Transverse colon (tissue), 4 donors: ENCODE measurements at regions not wholly inside any gene's neighbourhood (a gene's known extent, or its start where the extent isn't known, plus 50 kb on each side); places are given as distances from the start of the nearest gene placed in this dataset.
"Not testable (repeated sequence)": the region's sequence is repeated elsewhere in the genome, so short reads cannot be mapped to it uniquely, and the experiment has no call there.

ENCODE experiments used
- DNase-seq: peaks from one replicate; pipeline ENCODE4 v3.0.0-alpha.2; 2019
- H3K27ac ChIP-seq, 4 donors: fragments of 200-600 bp; sonication (generic); 2 replicates each; pipeline ENCODE4 v1.5.1; 2016 to 2018; ENCODE audit warnings: inconsistent platforms in 4 of 4
- H3K27me3 ChIP-seq: fragments of 200-600 bp; sonication (generic); 2 replicates; pipeline ENCODE4 v1.5.1; 2017; ENCODE audit warnings: inconsistent platforms
- H3K36me3 ChIP-seq, 4 donors: fragments of 200-600 bp; sonication (generic); 2 replicates each; pipeline ENCODE4 v1.5.1; 2017 to 2019; ENCODE audit warnings: inconsistent platforms in 4 of 4
- H3K4me1 ChIP-seq, 4 donors: fragments of 200-600 bp; sonication (generic); 2 replicates each; pipeline ENCODE4 v1.5.1; 2017 to 2020; ENCODE audit warnings: inconsistent platforms in 4 of 4
- H3K4me3 ChIP-seq, 4 donors: fragments of 200-600 bp; sonication (generic); 1 replicate in 1 of 4; 2 replicates in 3 of 4; pipeline versions ENCODE4 v1.5.1 to v1.6.1; 2017 to 2019; ENCODE audit warnings: inconsistent platforms in 4 of 4
- H3K9me3 ChIP-seq, 2 donors: fragments of 200-600 bp; sonication (generic); 2 replicates each; pipeline ENCODE4 v1.5.1; 2017 to 2019; ENCODE audit warnings: inconsistent platforms in 2 of 2
- EP300 ChIP-seq: sonication (generic); formaldehyde crosslinking; IDR thresholded peaks from one replicate; pipeline ENCODE4 v1.6.1; 2017; ENCODE audit warnings: antibody characterized with exemption, low read depth
- POLR2A ChIP-seq: fragments of 450-650 bp; IDR thresholded peaks from one replicate; pipeline ENCODE4 v1.6.1; 2016; ENCODE audit warnings: antibody characterized with exemption, mild to moderate bottlenecking, moderate library complexity
- POLR2AphosphoS5 ChIP-seq, 3 donors: sonication (generic); formaldehyde crosslinking; IDR thresholded peaks; one replicate each; pipeline ENCODE4 v1.6.1; 2016; ENCODE audit warnings: antibody characterized with exemption in 3 of 3
- WGBS, 2 donors: methylation state at CpG; one replicate each; pipeline ENCODE4 v1.1.5; 2018; ENCODE audit warnings: low coverage in 1 of 2; 5-methylcytosine and 5-hydroxymethylcytosine counted together
- in situ Hi-C, 4 donors: fragments of 200-750 bp; cut with MboI; loops; one replicate each; pipeline versions ENCODE4 v1.15.0 to v1.15.1; 2017; ENCODE audit warnings: low sequenced_read_pairs in 3 of 4, low pct_ligation_motif_present in 1 of 4, low pct_unique_long_range_greater_than_20kb in 1 of 4
- intact Hi-C: fragments of 100-400 bp; cut with DNase I; formaldehyde crosslinking; loops from one replicate; pipeline ENCODE4 v1.15.1; 2023; ENCODE audit warnings: low total_unique reads
- TF ChIP-seq, protein P1 (sequence below), 5 experiments: fragments of 200-600 bp in 3 of 5; fragments of 450-650 bp in 2 of 5; sonication (generic) in 3 of 5; IDR thresholded peaks; 1 replicate in 2 of 5; 2 replicates in 3 of 5; pipeline ENCODE4 v1.5.1; 2016 to 2017; ENCODE audit warnings: antibody characterized with exemption in 5 of 5, inconsistent platforms in 3 of 5, mild to moderate bottlenecking in 2 of 5, moderate library complexity in 1 of 5

DNA sequence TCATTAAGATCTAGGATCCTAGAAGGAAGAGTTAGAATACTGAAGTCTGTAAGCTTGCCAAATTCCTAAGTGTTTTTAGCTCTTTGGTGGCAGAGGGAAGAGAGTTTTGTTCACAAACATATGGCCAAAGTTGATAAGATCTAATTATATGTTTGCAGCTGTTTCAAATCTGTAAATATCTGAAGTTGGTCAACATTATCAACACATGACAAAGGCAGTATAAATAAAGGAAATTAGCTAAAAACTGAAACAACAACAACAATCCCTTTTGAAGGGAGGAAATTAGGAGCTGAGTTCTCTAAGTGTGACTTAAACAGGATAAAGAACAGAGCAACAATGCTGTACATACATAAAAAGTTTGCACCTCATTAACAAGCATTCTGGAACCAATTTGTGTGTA is 208.7 kb downstream of the KCNJ2 start:
- no peaks in the 10 kb centered on the region for H3K36me3 ChIP-seq
- no peak for TF ChIP-seq EP300
- no peak for TF ChIP-seq POLR2AphosphoS5 (IDR thresholded peaks at IDR 0.05)
- TF ChIP-seq POLR2A: no peak
- TF ChIP-seq, protein P1, sequence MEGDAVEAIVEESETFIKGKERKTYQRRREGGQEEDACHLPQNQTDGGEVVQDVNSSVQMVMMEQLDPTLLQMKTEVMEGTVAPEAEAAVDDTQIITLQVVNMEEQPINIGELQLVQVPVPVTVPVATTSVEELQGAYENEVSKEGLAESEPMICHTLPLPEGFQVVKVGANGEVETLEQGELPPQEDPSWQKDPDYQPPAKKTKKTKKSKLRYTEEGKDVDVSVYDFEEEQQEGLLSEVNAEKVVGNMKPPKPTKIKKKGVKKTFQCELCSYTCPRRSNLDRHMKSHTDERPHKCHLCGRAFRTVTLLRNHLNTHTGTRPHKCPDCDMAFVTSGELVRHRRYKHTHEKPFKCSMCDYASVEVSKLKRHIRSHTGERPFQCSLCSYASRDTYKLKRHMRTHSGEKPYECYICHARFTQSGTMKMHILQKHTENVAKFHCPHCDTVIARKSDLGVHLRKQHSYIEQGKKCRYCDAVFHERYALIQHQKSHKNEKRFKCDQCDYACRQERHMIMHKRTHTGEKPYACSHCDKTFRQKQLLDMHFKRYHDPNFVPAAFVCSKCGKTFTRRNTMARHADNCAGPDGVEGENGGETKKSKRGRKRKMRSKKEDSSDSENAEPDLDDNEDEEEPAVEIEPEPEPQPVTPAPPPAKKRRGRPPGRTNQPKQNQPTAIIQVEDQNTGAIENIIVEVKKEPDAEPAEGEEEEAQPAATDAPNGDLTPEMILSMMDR (IDR thresholded peaks at IDR 0.05): no peak
- H3K9me3 ChIP-seq: no peaks in the 10 kb centered on the region
- no peak overlapping the region for H3K27ac ChIP-seq
- no peak for DNase-seq
- no peak overlapping the region for H3K4me3 ChIP-seq
- intact Hi-C loops (no loop called here), in situ Hi-C loops (no loop called here)
- peaks cover 0 to 4% (median 0%) of the 10 kb centered on the region in 4 donors for H3K4me1 ChIP-seq
- H3K27me3 ChIP-seq: no peaks in the 10 kb centered on the region

DNA sequence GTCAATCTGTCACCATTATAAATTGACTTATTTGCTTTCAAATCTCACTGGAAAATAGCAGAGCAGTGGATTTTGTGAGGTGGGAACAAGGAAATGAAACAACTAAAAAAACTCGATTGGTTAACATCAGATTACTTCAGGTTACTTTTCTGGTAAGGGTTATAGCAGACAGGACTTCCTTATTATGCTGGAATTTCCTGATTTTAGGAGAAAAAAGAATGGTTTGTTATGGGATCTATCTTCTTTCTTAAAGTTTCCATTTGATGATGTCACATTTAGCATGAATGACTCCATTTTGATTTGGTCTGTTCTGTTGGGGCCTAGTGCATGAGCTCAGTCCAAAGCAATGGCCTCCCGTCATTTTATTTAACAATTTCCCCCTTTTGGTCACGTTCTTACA is 210.6 kb downstream of the KCNJ2 start:
- Histone ChIP-seq H3K9me3 (no peaks in the 10 kb centered on the region), H3K36me3 (no peaks in the 10 kb centered on the region), H3K27ac (no peak overlapping the region), H3K27me3 (no peaks in the 10 kb centered on the region), H3K4me3 (no peak overlapping the region), H3K4me1 (peaks cover 0 to 4% (median 0%) of the 10 kb centered on the region in 4 donors)
- WGBS, 2 donors: 76 to 85% methylated on average over 3 of the region's 3 CpGs
- no peak for TF ChIP-seq EP300
- no peak for TF ChIP-seq POLR2A
- TF ChIP-seq, protein P1 (IDR thresholded peaks at IDR 0.05): no peak
- TF ChIP-seq POLR2AphosphoS5 (IDR thresholded peaks at IDR 0.05): no peak
- no peak for DNase-seq
- intact Hi-C loops (no loop called here), in situ Hi-C loops (no loop called here)

DNA sequence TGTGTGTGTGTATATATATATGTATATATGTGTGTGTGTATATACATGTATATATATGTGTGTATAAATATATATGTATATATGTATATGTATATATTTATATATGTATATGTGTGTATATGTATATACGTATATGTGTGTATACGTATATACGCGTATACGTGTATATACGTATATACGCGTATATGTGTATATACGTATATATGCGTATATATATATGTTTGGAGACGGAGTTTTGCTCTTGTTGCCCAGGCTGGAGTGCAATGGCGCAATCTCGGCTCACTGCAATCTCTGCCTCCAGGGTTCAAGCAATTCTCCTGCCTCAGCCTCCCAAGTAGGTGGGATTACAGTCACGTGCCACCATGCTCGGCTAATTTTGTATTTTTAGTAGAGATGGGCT is 212.6 kb downstream of the KCNJ2 start:
- intact Hi-C loops, H3K4me3 ChIP-seq, H3K27ac ChIP-seq, DNase-seq, H3K4me1 ChIP-seq, H3K9me3 ChIP-seq, H3K36me3 ChIP-seq, H3K27me3 ChIP-seq, in situ Hi-C loops: not testable (repeated sequence)
- WGBS, 2 donors: 93 to 96% methylated on average over 3 to 15 of the region's 15 CpGs

DNA sequence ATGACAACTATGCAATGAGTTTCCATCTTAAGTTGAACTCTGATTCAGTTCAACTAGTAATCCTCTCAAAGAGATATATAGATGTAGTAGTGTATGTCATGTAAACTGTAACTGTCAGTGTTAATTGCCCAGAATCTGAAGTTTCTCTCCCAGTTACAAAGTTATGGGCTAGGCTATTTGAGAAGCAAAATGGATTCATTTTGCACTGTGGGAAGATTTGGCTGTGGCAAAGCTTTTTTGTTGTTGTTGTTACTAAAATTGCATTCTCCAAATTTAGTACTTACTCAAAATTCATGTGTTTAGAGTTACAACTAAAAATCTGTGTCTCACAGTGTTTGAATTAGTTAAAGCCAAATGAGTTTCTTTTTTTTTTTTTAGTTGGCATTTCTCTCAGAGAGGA is 219.0 kb downstream of the KCNJ2 start:
- intact Hi-C loops: no loop called here
- no peak for DNase-seq
- H3K4me3 ChIP-seq: no peak overlapping the region
- no peaks in the 10 kb centered on the region for H3K9me3 ChIP-seq
- no peak for TF ChIP-seq POLR2AphosphoS5 (IDR thresholded peaks at IDR 0.05)
- TF ChIP-seq EP300: no peak
- TF ChIP-seq, protein P1 (IDR thresholded peaks at IDR 0.05): no peak
- TF ChIP-seq POLR2A: no peak
- H3K36me3 ChIP-seq: no peaks in the 10 kb centered on the region
- H3K27me3 ChIP-seq: no peaks in the 10 kb centered on the region
- in situ Hi-C loops: no loop called here
- no peak overlapping the region for H3K27ac ChIP-seq
- peaks cover 0 to 9% (median 0%) of the 10 kb centered on the region in 4 donors for H3K4me1 ChIP-seq

DNA sequence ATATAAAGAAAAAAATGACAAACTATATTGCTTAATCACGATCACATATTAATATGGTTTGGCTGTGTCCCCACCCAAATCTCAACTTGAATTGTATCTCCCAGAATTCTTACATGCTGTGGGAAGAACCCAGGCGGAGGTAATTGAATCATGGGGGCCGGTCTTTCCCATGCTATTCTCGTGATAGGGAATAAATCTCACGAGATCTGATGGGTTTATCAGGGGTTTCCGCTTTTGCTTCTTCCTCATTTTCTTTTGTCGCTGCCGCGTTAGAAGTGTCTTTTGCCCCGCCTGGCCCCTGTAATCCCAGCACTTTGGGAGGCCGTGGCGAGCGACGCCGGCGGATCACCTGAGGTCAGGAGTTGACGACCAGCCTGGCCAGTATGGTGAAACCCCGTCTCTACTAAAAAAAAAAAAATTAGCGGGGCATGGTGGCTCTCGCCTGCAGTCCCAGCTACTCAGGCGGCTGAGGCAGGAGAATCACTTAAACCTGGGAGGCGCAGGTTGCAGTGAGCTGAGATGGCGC is 220.0 kb downstream of the KCNJ2 start:
- H3K27me3 ChIP-seq, H3K9me3 ChIP-seq, H3K36me3 ChIP-seq, H3K4me3 ChIP-seq, H3K4me1 ChIP-seq, DNase-seq, intact Hi-C loops, in situ Hi-C loops: not testable (repeated sequence)
- peak overlapping the region in 1 of 4 donors; percentile 11 for H3K27ac ChIP-seq
- WGBS, 2 donors: 87 to 95% methylated on average over 15 to 23 of the region's 23 CpGs
